ENCODE measurements at regions not wholly inside any gene's neighbourhood (a gene's known extent, or its start where the extent isn't known, plus 50 kb on each side); places are given as distances from the start of the nearest gene placed in this dataset.

DNA sequence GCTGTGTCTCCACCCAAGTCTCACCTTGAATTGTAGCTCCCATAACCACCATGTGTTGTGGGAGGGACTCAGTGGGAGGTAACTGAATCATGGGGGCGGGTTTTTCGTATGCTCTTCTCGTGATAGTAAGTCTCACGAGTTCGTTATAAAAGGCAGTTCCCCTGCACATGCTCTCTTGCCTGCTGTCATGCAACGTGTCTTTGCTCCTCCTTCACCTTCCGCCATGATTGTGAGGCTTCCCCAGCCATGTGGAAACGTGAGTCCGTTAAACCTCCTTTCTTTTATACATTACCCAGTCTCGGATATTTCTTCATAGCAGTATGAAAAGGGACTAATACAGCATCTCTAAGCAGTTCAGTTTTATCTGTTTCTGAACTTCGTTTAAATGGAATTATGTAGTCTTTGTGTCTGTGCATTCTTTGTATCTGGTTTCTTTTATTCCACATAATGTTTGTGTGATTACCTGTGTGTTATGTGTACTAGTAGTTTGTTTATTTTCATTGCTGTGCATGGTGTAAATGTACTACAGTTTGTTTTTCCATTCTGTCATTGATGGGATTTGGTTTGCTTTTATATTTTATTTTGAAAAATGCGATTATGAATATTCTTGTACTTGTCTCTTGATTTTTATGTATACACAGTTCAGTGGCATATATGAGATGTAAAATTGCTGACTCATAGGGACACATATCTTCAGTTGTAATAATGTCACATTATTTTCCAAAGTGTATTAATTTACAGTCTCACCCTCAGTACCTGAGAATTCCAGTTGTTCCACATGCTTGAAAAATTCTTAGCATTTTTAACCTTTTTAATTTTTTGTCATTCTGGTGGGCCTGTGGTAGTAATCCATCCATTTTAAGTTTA, 304.9 kb downstream of the GBA3 start:
- DNase-seq = no peak
- TF ChIP-seq GATA1 (IDR thresholded peaks at IDR 0.05; ENCODE audit: low read depth, low read length) (no peak), POLR2A (IDR thresholded peaks at IDR 0.05; ENCODE audit: low read length) (no peak)

DNA sequence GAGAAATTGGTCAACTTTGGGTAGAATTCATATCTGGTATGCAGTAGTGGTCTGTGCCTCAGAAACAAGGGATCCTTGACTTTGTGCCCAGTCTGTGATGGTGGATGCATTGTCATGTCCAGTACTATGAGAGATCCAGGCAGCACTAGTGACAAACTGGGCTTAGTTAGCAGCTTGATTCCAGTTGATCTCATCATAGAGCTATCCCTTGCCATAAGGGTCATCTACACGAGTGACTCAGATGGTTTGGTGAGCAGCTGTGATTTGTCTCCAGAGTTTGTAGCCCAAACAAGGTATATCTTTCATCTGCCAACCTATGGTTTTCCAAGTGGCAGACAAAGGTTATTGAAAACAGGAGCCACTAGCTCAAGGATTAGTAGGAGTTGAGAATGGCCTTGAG, 298.8 kb downstream of the GBA3 start:
- TF ChIP-seq POLR2A (IDR thresholded peaks at IDR 0.05; ENCODE audit: low read length) (no peak), GATA1 (IDR thresholded peaks at IDR 0.05; ENCODE audit: low read depth, low read length) (no peak)
- no peak for DNase-seq

DNA sequence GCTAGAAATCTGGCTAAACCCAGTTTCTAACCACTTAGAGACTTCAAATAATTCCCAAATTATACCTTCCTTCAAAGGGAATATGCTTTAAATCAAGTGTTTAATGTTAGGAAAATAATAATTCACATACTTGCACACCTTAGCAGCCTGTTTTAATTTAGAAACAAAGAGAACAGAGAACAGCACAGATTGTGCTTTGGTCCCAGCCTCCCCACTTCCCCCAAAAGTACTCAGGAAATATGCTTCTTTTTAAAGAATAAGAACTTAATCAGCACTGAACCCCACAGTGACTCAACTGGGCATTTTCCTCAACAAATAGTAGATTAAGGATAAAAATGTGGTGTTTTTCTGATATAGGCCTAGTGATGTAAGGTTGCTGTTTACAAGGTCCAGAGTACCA, 295.8 kb downstream of the GBA3 start:
- TF ChIP-seq GATA1 (IDR thresholded peaks at IDR 0.05; ENCODE audit: low read depth, low read length) (no peak), POLR2A (IDR thresholded peaks at IDR 0.05; ENCODE audit: low read length) (no peak)
- DNase-seq = no peak

DNA sequence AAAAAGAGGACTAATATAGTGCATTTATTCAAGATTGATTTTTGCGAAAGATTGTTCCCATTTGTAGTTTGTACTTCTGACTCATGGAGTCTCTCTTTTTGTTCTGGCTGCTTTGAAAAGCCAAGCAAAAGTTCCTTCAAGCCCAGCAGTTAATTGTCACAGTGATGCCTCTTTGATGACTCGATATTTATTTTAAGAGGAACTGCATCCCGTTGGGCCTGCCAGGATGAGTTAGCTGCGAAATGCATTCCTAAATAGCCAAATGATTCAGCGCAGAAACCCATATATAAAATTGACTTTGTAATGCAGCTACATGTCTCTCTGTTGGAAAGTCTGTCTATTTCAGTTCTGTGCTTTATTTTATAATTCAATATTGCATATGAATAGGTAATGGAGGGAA, 295.1 kb downstream of the GBA3 start:
- DNase-seq = no peak
- TF ChIP-seq GATA1 (IDR thresholded peaks at IDR 0.05; ENCODE audit: low read depth, low read length) (no peak), POLR2A (IDR thresholded peaks at IDR 0.05; ENCODE audit: low read length) (no peak)

DNA sequence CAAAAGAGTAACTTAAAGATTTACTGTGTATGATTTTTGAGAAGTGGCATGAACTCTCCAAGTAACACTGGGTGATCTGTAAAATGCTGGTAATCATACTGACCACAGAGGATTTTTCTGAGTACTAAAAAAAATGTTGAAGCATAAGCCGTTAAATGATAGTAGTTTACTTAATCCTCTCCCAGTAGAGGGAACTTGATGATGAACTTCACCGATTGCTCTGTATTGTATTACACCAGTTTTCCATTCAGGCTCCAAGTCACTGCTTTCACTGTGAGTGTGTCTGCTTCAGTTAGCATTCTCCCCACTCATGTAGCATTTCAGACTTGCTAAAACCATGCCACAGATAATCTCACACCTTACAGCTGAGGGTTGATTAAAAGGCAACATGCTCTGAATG, 294.1 kb downstream of the GBA3 start:
- DNase-seq = no peak
- no peak for TF ChIP-seq GATA1 (IDR thresholded peaks at IDR 0.05; ENCODE audit: low read depth, low read length)
- TF ChIP-seq POLR2A (IDR thresholded peaks at IDR 0.05; ENCODE audit: low read length) = no peak

DNA sequence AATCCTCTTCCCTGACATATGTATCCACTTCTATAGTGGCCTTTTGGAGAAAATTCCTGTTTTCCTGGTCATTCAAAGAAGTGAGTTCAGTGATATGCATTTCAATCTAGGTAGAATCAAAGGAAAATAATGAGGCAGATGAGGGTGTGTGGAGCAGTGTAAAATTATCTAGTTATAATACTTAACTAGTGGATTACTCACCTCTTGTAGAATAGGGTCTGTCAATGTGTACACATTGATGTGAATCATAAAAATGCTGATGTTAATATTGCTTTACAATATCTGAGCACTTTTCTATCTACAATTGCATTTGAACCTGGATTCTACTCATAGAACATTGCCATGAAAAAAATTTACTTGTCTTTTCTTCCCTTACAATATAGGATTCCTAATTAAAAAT, 293.5 kb downstream of the GBA3 start:
- TF ChIP-seq GATA1 (IDR thresholded peaks at IDR 0.05; ENCODE audit: low read depth, low read length) (no peak), POLR2A (IDR thresholded peaks at IDR 0.05; ENCODE audit: low read length) (no peak)
- no peak for DNase-seq

DNA sequence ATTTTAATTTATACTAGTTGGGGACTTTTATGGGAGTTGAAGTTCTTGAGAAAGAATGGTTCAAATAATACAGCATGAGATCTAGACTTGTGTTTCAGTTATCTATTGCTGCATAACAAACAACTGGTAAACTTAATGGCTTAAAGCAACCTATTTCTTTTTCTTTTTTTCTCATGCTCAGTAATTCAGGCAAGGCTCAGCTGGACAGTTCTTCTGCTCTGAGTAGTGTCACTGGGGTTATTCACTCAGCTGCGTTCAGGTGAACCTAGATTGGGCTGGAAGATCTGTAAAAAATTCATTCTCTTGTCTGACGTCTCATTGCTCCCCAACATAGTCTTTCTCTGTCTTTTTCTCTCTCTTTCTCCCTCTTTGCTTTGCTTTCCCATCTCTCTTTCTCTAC, 291.7 kb downstream of the GBA3 start:
- no peak for TF ChIP-seq POLR2A (IDR thresholded peaks at IDR 0.05; ENCODE audit: low read length)
- DNase-seq = no peak

DNA sequence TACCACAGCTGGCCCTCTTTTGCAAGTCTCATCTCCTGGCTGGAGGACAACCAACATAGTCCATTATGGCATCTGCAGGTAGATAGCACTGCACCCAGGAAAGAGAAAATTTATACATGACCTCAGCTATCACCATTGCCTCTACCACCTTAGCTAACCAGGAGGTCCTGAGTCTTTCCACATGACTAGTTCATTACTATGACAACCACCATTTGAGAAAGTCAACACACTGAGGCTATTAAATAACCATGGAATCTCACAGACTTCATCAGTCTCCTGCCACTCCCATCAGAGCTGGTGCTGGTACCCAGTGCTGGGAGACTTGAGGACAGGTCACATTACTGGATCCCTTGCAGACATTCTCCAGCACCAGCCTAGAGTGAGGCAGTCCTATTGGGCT, 285.9 kb downstream of the GBA3 start:
- TF ChIP-seq GATA1 (IDR thresholded peaks at IDR 0.05; ENCODE audit: low read depth, low read length) = no peak
- TF ChIP-seq POLR2A (IDR thresholded peaks at IDR 0.05; ENCODE audit: low read length) = no peak
- no peak for DNase-seq

DNA sequence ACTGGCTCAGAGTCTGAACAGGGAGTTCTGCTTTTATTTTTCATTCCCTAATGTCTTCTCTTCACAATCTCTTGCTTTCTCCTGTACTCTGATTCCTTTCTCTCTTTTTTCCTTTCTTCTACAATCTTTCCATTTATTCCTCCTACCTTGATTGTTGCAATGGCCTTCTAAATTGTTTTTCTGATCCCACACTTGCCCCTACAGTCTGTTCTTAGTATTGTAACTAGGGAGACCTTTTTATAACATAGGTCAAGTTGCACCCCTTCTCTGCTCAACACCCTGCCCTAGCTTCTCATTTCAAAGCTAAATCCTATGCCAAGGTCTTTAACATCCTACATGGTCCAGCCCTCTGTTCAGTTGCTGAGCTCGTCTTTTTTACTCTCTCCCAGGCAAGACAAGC, 277.9 kb downstream of the GBA3 start:
- no peak for TF ChIP-seq GATA1 (IDR thresholded peaks at IDR 0.05; ENCODE audit: low read depth, low read length)
- TF ChIP-seq POLR2A (IDR thresholded peaks at IDR 0.05; ENCODE audit: low read length) = no peak
- DNase-seq = no peak

DNA sequence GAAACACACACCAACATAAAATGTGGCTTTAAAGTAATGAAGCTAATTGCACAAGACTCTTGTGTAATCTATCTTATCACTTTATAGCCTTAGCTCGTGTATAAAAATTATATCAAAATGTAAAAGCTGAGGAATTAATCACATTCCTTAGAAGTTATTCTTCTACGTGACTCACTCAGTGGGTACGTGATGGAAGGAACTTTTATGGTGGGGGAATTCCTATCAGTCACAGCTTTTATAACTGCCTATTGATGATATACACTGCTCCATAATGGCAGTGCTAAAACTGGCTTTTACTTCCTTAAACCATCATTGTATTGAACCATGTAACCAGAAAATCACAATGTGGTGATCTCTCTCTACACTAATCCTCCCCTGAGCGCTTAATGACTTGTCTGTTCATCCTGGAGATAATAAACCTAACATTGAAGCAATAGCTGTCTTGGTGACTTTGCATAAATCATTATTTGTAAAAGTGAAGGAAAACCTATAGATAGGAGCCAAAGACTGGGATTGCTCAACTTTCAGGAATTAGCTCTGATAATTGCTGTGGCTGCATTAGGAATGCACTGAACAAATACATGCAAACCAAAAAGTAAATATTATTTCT, 276.7 kb downstream of the GBA3 start:
- TF ChIP-seq POLR2A (IDR thresholded peaks at IDR 0.05; ENCODE audit: low read length) = no peak
- TF ChIP-seq GATA1 (IDR thresholded peaks at IDR 0.05; ENCODE audit: low read depth, low read length) = no peak
- no peak for DNase-seq

DNA sequence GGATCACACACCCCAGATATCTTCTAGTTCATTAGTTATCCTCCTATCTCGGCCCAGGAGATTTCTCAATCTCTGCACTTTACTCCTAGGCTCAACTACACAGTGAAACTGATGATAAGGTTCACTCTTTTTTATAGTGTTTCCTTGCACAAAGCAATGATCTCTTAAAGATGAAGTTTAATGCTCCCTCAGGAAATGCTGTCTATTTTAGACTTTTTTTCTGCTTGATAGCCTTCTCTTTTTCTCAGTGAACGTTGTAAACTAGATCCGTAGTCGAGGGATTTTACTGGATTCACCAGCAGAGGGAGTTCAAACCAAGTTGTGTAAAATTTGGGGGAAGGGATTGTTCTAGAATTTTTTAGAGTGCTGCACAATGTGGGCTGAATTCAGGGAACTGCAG, 269.6 kb downstream of the GBA3 start:
- DNase-seq = no peak
- TF ChIP-seq GATA1 (IDR thresholded peaks at IDR 0.05; ENCODE audit: low read depth, low read length) (no peak), POLR2A (IDR thresholded peaks at IDR 0.05; ENCODE audit: low read length) (no peak)

DNA sequence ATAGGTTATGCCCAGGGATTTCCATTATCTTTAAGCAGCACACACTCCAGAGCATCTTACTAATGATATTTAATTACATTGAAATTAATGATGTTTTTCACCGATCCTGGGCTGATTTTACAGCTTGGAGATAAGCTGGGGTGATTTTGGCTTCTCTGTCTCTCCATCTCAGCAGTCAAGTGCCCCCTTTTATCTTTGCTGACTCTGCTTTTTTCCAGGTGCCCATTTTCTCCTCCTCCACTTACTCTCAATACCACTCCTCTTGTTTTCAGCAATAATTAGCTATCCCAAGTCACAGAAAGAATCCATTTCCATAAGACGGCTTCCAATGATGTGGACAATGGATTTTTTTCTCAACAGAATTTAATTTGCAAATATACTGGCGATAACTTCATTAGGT, 266.7 kb downstream of the GBA3 start:
- DNase-seq = no peak
- TF ChIP-seq POLR2A (IDR thresholded peaks at IDR 0.05; ENCODE audit: low read length) = no peak
- TF ChIP-seq GATA1 (IDR thresholded peaks at IDR 0.05; ENCODE audit: low read depth, low read length) = no peak

DNA sequence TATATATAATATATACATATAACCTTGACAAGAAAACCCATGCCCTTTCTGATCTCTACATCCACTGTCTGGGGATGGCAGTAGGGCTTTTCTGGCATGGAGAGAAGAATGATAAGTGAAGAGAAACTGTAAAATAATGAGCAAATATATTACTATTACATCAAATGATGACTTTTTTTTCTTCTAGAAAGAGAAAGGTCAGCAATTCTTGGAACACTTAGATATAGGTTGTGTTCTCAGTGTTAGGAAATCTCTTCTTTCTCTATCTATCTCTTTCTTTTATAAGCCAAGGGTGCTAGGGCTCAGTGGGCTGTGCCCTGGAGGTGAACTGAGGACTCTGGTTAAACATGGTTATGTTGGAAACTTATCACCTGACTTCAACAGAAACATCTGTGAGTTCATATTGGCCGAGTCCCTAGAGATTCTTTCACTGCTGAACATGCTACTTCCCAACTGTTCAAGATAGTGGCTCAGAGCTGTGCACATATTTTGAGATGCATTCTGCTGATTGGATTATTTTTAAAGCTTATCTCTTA, 265.1 kb downstream of the GBA3 start:
- DNase-seq = no peak
- no peak for TF ChIP-seq GATA1 (IDR thresholded peaks at IDR 0.05; ENCODE audit: low read depth, low read length)
- no peak for TF ChIP-seq POLR2A (IDR thresholded peaks at IDR 0.05; ENCODE audit: low read length)

DNA sequence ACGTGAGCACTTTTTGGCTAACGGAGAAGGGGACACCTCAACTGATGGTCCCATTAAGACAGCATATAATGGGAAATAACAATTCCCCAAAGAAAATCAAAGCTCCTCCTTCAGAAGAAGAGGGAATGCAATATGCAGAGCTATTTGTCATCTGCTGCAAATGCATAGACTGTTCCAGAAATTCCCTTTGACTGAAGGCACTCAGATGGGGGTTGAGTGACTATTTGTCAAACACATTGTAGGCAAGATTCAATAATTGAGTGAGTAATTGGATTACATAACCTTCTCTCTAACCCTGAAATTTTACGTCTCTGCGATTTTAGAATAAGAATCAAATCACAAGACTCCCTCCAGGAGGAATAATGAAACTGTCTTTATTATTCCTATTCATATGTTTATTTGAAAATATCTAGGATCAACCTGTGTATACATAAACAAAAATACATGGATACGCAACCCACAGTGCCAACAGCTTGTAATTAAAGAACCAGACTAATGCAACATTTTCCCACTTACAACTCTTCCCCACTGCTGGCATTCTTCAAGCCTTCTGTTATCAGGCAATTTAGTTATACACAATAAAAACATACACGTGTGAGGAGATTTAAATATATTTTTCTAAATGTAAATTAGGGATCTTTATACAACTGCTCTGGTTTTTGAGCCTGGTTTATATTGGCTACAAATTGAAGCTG, 256.6 kb downstream of the GBA3 start:
- no peak for TF ChIP-seq GATA1 (IDR thresholded peaks at IDR 0.05; ENCODE audit: low read depth, low read length)
- no peak for TF ChIP-seq POLR2A (IDR thresholded peaks at IDR 0.05; ENCODE audit: low read length)
- DNase-seq = no peak

Measured in erythroblast (primary cell).